SH-SY5Y (cell line): ENCODE measurements at regions not wholly inside any gene's neighbourhood (a gene's known extent, or its start where the extent isn't known, plus 50 kb on each side); places are given as distances from the start of the nearest gene placed in this dataset.

Experiments
- GATA2 ChIP-seq: IDR thresholded peaks from 2 replicates; pipeline ENCODE4 v1.6.1; 2011; ENCODE audit warnings: mild to moderate bottlenecking, low read depth, low read length
- GATA3 ChIP-seq: IDR thresholded peaks from 2 replicates; pipeline ENCODE4 v1.6.1; 2011; ENCODE audit warnings: low read depth, mild to moderate bottlenecking, low read length, moderate library complexity

GRCh38 chr7:25665903-25666670, 437.8 kb upstream of the NPVF start:
- TF ChIP-seq GATA2 (no peak), GATA3 (0 out of 2 replicates have a peak, but pooled peaks have one; percentile 38)

- TF ChIP-seq GATA3, result no peak
- no peak for TF ChIP-seq GATA2
Observed at GRCh38 chr7:25666671-25667060, 438.4 kb upstream of the NPVF start.

GRCh38 chr7:25669281-25669781, 441.0 kb upstream of the NPVF start:
- TF ChIP-seq GATA2, result peak; percentile 44; the same call in 1 of the 2 replicates
- TF ChIP-seq GATA3, result no peak

GRCh38 chr7:25669961-25670841, 441.9 kb upstream of the NPVF start:
- TF ChIP-seq GATA2 (no peak), GATA3 (no peak)

- no peak for TF ChIP-seq GATA3
- TF ChIP-seq GATA2, result no peak
Observed at GRCh38 chr7:25671111-25671510, 442.8 kb upstream of the NPVF start.

- no peak for TF ChIP-seq GATA3
Observed at GRCh38 chr7:25672496-25672895, 444.2 kb upstream of the NPVF start.

- TF ChIP-seq GATA3, result no peak
- no peak for TF ChIP-seq GATA2
Observed at GRCh38 chr7:25675789-25676474, 447.6 kb upstream of the NPVF start.

GRCh38 chr7:25677595-25677994, 449.3 kb upstream of the NPVF start:
- no peak for TF ChIP-seq GATA2
- no peak for TF ChIP-seq GATA3

GRCh38 chr7:25678215-25678614, 449.9 kb upstream of the NPVF start:
- TF ChIP-seq GATA2 (no peak), GATA3 (no peak)

GRCh38 chr7:25680636-25681035, 452.4 kb upstream of the NPVF start:
- TF ChIP-seq GATA3 (no peak), GATA2 (no peak)

GRCh38 chr7:25684360-25684759, 456.1 kb upstream of the NPVF start:
- TF ChIP-seq GATA3, result no peak
- no peak for TF ChIP-seq GATA2

- TF ChIP-seq GATA3, result no peak
- no peak for TF ChIP-seq GATA2
Observed at GRCh38 chr7:25686493-25686892, 458.2 kb upstream of the NPVF start.

GRCh38 chr7:25694211-25694610, 457.8 kb upstream of the NFE2L3 start:
- no peak for TF ChIP-seq GATA3
- no peak for TF ChIP-seq GATA2

GRCh38 chr7:25694699-25695098, 457.3 kb upstream of the NFE2L3 start:
- TF ChIP-seq GATA2 (no peak), GATA3 (no peak)

- no peak for TF ChIP-seq GATA2
- TF ChIP-seq GATA3, result no peak
Observed at GRCh38 chr7:25696571-25696970, 455.4 kb upstream of the NFE2L3 start.
